ENCODE measurements at regions not wholly inside any gene's neighbourhood (a gene's known extent, or its start where the extent isn't known, plus 50 kb on each side); places are given as distances from the start of the nearest gene placed in this dataset.

GRCh38 chr3:67297715-67298475 is 299.8 kb downstream of the KBTBD8 start:
- TF ChIP-seq EZH2 (IDR thresholded peaks at IDR 0.05; ENCODE audit: borderline replicate concordance, insufficient read depth, low read length, poor library complexity, severe bottlenecking) (no peak), MXI1 (conservative IDR thresholded peaks at IDR 0.05; ENCODE audit: poor library complexity, severe bottlenecking) (no peak), POLR2AphosphoS5 (IDR thresholded peaks at IDR 0.05) (no peak), TAF1 (IDR thresholded peaks at IDR 0.05; ENCODE audit: low read depth) (no peak)

Data from neural cell (in vitro differentiated cells).